HG03175 (cell line): ENCODE measurements at regions not wholly inside any gene's neighbourhood (a gene's known extent, or its start where the extent isn't known, plus 50 kb on each side); places are given as distances from the start of the nearest gene placed in this dataset.

Experiments
- ATAC-seq: cut with Tn5 transposase; IDR thresholded peaks from one replicate; pipeline ENCODE4 v1.9.1; 2021; ENCODE audit warnings: mild to moderate bottlenecking, moderate library complexity; ENCODE audit not compliant: unreplicated experiment

DNA sequence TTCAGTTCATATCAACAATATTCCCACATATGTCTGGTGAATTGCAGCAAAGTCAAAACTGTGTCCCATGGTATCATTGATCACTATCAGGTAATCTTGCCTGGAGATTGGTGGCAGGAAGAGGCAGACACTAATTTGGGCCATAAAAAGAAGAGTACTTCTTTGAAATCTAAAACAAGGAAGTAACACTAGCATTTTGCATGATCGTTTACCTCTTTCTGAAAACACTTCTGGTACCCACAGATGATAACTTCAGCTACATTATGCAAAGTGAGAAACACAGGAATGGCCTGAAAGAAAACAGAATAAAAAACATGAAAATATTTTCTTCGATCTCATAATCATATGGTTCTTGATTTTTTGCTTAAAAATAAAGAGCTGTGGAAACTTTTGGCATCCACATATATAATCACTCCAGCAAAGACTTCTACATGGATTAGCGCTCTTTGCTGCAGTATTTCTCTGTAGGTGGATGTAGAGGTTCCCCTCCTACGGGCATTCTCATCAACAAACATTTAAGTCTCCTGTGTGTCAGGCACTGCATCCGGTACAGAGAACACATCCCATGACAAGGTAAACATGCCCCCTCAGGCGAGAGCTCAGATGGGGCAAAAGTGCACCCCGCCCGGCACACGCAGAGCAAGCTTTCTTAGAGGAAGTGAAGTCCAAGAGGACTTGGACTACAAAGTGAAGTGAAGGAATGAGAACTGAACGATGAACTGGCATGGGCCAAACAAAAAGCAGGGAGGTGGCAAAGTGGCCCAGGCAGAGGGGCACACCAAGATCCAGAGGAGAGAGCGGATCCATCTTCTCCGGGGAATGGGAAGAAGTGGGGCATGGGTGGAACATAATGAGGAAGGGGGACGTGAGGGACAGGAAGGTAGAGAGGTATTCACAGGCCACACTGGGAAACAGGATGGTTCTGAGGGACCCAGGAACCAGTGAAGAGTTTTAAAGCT is 68.0 kb upstream of the RIOK3 start:
- ATAC-seq, result no peak

- no peak for ATAC-seq
Observed at GRCh38 chr18:23386317-23386716, 66.8 kb upstream of the RIOK3 start.

DNA sequence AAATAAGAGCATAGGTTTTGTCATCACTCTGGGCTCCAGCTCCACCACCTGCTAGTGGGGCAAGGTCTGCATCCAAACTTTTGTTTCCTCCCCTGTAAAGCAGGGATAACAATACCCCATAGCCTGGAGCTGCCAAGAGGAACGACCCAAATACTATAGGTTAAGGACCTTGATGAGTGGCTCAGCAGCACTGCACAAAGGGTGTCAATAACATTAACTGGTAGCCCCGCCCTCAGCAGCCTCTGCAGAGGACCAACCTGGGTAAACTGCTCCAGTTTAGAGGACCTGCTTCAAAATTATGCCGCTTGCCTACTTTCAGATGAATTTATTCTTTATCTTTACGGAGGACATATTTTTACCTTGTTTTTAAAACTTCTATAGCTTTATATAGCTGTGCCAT is 65.8 kb upstream of the RIOK3 start:
- ATAC-seq, result no peak

DNA sequence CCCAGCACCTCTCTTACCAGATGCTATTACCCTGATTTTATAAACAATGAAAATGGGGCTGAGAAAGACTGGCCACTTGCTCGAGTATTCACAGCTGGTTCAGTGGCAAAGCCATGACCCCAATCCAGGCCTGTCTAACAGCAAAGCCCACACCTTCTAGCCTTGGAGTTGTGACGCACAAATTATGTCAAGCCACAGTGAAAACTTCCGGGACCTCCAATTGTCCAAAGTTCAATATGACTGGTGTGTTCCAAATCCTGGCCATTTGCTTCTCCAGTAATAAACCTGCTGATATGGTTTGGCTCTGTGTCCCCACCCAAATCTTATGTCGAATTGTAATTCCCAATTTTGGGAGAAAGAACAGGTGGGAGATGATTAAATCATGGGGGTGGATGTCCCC is 64.7 kb upstream of the RIOK3 start:
- ATAC-seq, result no peak

GRCh38 chr18:23391156-23391555 is 61.9 kb upstream of the RIOK3 start:
- ATAC-seq, result no peak

GRCh38 chr18:23397907-23398306 is 55.2 kb upstream of the RIOK3 start:
- ATAC-seq, result no peak

- no peak for ATAC-seq
Observed at GRCh38 chr18:23398401-23398800, 54.7 kb upstream of the RIOK3 start.

GRCh38 chr18:23399067-23399466 is 54.0 kb upstream of the RIOK3 start:
- ATAC-seq, result no peak

DNA sequence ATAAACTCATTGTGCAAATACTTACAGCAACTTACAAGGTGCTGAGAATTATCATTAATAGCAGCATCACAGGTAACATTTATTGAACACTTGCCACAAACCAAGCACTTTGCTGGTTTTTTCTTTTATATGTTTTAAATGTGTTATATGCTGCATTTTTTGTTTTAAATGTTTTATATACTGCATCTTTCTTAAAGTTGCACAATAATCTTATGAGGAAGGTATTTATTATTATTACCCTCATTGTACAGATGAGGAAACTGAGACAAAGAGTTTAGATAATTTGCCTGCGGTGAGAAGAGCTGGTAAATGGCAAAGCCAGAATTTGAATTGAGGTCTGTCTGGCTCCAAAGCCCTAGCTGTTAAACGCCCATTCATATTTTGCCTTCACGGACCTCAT is 52.2 kb upstream of the RIOK3 start:
- ATAC-seq, result no peak

- no peak for ATAC-seq
Observed at GRCh38 chr18:23401400-23402347, 51.4 kb upstream of the RIOK3 start.
